ENCODE measurements at regions not wholly inside any gene's neighbourhood (a gene's known extent, or its start where the extent isn't known, plus 50 kb on each side); places are given as distances from the start of the nearest gene placed in this dataset.

DNA sequence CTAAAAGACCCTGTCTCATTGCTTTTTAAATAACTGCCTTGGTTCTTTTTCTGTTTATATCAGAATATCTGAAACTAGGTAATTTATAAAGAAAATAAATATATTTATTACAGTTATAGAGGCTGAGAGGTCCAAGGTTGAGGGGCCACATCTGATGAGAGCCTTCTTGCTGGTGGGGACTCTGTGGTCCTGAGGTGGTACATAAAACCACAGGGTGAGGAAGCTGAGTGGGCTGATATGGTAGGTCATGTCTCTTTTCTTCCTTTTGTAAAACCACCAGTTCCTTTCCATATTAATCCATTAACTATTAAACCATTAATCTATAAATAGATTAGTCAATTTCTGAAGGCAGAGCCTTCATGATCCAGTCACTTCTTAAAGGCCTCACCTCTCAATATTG lies 109.5 kb upstream of the SPRY2 start:
- DNase-seq (ENCODE audit: extremely low read depth, low read depth), result no peak
- H3K4me3 ChIP-seq (replicated peaks; ENCODE audit: low read depth, low read length), result no peak overlapping the region
- TF ChIP-seq, protein P1, sequence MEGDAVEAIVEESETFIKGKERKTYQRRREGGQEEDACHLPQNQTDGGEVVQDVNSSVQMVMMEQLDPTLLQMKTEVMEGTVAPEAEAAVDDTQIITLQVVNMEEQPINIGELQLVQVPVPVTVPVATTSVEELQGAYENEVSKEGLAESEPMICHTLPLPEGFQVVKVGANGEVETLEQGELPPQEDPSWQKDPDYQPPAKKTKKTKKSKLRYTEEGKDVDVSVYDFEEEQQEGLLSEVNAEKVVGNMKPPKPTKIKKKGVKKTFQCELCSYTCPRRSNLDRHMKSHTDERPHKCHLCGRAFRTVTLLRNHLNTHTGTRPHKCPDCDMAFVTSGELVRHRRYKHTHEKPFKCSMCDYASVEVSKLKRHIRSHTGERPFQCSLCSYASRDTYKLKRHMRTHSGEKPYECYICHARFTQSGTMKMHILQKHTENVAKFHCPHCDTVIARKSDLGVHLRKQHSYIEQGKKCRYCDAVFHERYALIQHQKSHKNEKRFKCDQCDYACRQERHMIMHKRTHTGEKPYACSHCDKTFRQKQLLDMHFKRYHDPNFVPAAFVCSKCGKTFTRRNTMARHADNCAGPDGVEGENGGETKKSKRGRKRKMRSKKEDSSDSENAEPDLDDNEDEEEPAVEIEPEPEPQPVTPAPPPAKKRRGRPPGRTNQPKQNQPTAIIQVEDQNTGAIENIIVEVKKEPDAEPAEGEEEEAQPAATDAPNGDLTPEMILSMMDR (IDR thresholded peaks at IDR 0.05; ENCODE audit: low read depth, low read length, missing control alignments), result no peak

DNA sequence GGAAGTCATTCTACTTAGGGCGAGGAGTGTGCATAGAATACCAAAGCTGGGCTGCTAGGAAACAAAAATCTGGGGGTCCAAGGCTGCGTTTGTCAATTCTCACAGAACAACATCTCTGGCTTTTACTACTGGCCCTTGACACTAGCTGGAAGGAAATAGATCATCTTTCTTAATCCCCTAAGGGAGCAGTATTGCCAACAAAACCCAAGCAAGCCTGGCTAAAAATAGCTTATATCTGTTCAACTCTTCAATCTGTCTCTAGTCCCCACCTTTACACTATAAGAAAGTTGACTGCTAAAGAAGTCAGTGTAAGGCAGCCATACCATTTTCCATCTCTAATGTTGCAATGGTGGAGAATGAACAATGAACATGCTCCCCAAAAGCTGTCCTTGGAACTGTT lies 107.8 kb upstream of the SPRY2 start:
- TF ChIP-seq, protein P1 (IDR thresholded peaks at IDR 0.05; ENCODE audit: low read depth, low read length, missing control alignments), result no peak
- H3K4me3 ChIP-seq (replicated peaks; ENCODE audit: low read depth, low read length), result no peak overlapping the region
- no peak for DNase-seq (ENCODE audit: extremely low read depth, low read depth)

DNA sequence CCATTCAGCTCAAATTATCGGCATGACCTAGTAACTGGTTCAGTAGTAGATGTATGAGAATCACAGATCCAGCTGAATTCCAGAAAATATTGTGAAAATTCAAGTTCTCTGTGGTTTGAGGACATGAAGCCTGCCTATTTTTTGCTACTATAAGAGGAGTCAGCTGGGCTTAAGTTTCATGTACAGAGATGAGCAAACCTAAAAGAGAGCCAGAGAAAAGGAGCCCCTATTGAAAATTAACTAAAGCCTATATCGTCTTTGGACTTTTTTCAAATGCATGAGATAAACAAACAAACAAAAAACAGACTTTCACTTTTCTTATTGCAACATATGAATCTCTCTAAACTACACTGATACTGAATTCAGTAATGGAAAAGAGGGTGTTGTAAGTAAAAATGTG lies 106.8 kb upstream of the SPRY2 start:
- no peak for DNase-seq (ENCODE audit: extremely low read depth, low read depth)
- H3K4me3 ChIP-seq (replicated peaks; ENCODE audit: low read depth, low read length), result no peak overlapping the region
- TF ChIP-seq, protein P1 (IDR thresholded peaks at IDR 0.05; ENCODE audit: low read depth, low read length, missing control alignments), result no peak

DNA sequence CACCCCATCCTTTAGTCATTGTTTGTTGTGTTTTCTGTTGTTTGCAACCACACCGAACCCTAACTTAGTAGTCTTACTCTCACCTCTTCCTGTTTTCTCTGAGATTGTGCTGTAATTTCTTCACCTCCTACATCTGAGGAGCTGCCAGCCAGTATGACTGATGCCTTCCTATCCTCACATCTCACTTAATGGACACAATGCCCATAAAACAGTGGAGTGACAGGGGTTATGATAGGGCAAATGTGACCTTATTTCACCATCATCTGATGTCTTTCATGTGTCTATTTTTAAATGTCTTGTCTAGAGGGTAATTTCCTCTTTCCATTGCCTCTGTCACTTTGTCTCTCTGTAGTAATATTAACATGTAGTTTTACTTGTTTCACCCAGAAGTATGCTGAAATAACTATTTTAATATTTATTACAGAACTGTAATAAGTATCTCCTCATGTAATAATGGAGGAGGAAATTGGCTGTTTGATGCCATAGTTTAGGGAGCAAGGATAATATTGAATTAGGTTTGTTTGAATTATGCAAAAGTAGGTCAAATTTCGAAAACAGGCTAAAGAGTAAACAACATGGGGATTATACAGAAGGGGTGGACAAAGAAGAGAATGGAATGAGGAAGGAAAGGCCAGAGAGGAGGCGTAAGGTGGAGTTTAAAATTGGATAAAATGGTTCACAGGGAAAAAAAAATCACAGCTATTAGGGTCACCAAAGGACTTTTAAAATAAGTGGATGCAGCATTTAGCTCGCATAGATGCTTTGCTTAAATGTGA lies 103.5 kb upstream of the SPRY2 start:
- TF ChIP-seq, protein P1 (IDR thresholded peaks at IDR 0.05; ENCODE audit: low read depth, low read length, missing control alignments), result no peak
- H3K4me3 ChIP-seq (replicated peaks; ENCODE audit: low read depth, low read length), result no peak overlapping the region
- no peak for DNase-seq (ENCODE audit: extremely low read depth, low read depth)

DNA sequence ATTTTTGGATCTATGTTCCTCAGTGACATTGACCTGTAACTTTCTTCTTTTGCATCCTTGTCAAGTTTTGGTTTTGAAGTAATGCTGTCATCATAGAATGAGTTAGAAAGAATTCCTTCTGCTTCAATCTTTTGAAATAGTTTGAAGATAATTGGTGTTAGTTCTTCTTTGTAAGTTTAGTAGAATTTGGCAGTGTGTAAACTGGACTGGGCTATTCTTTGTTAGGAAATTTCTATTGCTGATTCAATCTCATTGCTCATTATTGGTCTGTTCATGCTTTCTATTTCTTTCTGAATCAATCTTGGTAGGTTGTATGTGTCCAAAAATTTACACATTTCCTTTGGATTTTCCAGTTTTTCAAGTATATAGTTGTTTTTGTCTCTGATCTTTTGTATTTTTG lies 101.7 kb upstream of the SPRY2 start:
- TF ChIP-seq, protein P1 (IDR thresholded peaks at IDR 0.05; ENCODE audit: low read depth, low read length, missing control alignments), result no peak
- no peak for DNase-seq (ENCODE audit: extremely low read depth, low read depth)
- H3K4me3 ChIP-seq (replicated peaks; ENCODE audit: low read depth, low read length), result no peak overlapping the region

DNA sequence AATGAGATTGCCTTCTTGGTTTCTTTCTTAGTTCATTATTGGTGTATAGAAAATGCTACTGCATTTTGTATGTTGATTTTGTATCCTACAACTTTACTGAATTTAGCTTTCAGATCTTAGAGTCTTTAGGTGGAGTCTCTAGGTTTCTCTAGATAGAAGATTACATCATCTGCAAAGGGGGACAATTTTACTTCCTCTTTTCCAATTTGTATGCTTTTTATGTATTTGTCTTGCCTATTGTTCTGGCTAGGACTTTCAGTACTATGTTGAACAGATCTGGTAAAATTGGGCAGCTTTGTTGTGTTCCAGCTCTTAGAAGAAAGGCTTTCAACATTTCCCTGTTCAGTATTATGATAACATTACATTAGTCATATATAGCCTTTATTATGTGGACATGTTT lies 101.0 kb upstream of the SPRY2 start:
- TF ChIP-seq, protein P1 (IDR thresholded peaks at IDR 0.05; ENCODE audit: low read depth, low read length, missing control alignments), result no peak
- H3K4me3 ChIP-seq (replicated peaks; ENCODE audit: low read depth, low read length), result no peak overlapping the region
- no peak for DNase-seq (ENCODE audit: extremely low read depth, low read depth)

DNA sequence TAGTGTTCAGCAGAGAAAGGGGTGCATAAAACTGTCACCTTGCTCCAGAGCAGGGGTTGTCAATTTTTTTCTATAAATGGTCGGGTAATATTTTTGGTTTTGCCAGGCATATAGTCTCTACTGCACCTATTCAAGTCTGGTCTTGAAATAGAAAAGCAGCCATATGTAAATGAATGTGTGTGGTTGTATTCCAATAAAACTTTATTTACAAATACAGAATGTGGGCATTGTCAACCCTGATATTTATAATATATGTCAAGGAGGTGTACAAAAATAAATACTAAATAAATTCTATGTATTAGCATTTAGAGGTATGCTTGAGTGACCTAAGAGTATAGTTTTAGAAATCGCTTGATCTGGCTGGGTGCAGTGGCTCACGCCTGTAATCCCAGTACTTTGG lies 97.6 kb upstream of the SPRY2 start:
- no peak overlapping the region for H3K4me3 ChIP-seq (replicated peaks; ENCODE audit: low read depth, low read length)
- DNase-seq (ENCODE audit: extremely low read depth, low read depth), result no peak
- TF ChIP-seq, protein P1 (IDR thresholded peaks at IDR 0.05; ENCODE audit: low read depth, low read length, missing control alignments), result no peak
